HUES64 (cell line): ENCODE measurements at regions not wholly inside any gene's neighbourhood (a gene's known extent, or its start where the extent isn't known, plus 50 kb on each side); places are given as distances from the start of the nearest gene placed in this dataset.

ENCODE experiments used
- H3K27ac ChIP-seq: 2 replicates; pipeline ENCODE4 v1.7.0; 2013; ENCODE audit warnings: low read depth, low read length, inconsistent platforms
- H3K27me3 ChIP-seq: 2 replicates; pipeline ENCODE4 v1.6.1; 2013; ENCODE audit warnings: mild to moderate bottlenecking, low read length; ENCODE audit not compliant: insufficient read depth
- H3K36me3 ChIP-seq: 2 replicates; pipeline ENCODE4 v1.6.1; 2013; ENCODE audit warnings: mild to moderate bottlenecking, low read length; ENCODE audit not compliant: insufficient read depth
- H3K4me1 ChIP-seq: 2 replicates; pipeline ENCODE4 v1.6.1; 2013; ENCODE audit warnings: mild to moderate bottlenecking, low read length, moderate library complexity; ENCODE audit not compliant: insufficient read depth
- H3K4me3 ChIP-seq: 2 replicates; pipeline ENCODE4 v1.5.1; 2013; ENCODE audit warnings: mild to moderate bottlenecking, low read length, moderate library complexity
- H3K9ac ChIP-seq: 2 replicates; pipeline ENCODE4 v1.6.1; 2013; ENCODE audit warnings: mild to moderate bottlenecking, low read depth, low read length
- H3K9me3 ChIP-seq: 2 replicates; pipeline ENCODE4 v1.6.1; 2013; ENCODE audit warnings: low read depth, low read length; ENCODE audit not compliant: insufficient read depth
- WGBS: fragments of 150-250, 120-280 bp; methylation state at CpG from one replicate; pipeline ENCODE4 v1.1.7; 2013; ENCODE audit warnings: missing lambda C conversion rate; 5-methylcytosine and 5-hydroxymethylcytosine counted together

DNA sequence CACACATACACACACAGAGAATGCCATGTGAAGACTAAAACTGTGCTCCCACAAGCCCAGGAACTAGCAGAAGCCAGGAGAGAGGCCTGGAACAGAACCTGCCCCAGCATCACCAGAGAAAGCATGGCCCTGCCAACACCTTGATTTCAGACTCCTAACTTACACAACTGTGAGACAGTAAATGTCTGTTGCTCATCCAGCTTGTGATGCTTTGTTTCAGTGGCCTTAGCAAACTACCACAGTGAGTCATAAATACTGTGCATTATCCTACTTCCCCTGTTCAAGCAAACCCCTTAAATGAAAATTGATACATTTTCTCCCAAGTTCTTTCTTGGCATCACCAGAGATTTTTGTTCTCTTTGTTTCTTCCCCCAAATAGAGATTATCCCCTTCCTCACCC is 1539.4 kb upstream of the TENM4 start:
- H3K4me1 ChIP-seq, result peaks cover 14% of the 10 kb centered on the region

DNA sequence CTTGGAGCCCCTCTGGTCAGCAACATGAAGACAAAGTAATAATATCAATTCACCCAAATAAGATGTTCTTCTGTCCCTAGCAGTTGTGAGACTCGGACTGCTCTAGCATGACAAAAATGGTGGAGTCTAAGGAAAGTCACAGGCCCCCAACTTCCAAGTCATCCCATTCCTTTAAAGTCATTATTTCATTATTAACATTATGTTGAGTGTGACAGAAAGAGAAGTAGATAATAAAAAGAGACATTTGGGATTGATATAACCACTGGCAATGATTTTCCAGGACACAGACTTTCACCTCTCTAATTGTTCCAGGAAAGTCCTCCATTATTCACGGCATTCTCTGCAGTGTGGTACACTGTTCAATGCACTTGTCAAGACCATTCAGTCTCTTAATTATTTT is 1533.0 kb upstream of the TENM4 start:
- H3K9me3 ChIP-seq, result no peaks in the 10 kb centered on the region
- no peak overlapping the region for H3K9ac ChIP-seq
- H3K27ac ChIP-seq, result no peak overlapping the region
- peaks cover 4% of the 10 kb centered on the region; the same call in 1 of the 2 replicates for H3K4me1 ChIP-seq
- H3K27me3 ChIP-seq, result no peaks in the 10 kb centered on the region
- H3K36me3 ChIP-seq, result no peaks in the 10 kb centered on the region
- WGBS, result 90% methylated on average over 2 of the region's 2 CpGs
- no peak overlapping the region for H3K4me3 ChIP-seq

More for the DNA sequence above, 1539.4 kb upstream of the TENM4 start:
- H3K27me3 ChIP-seq, result no peaks in the 10 kb centered on the region
- no peak overlapping the region for H3K4me3 ChIP-seq
- no peaks in the 10 kb centered on the region for H3K36me3 ChIP-seq
- no peak overlapping the region for H3K9ac ChIP-seq
- H3K27ac ChIP-seq, result no peak overlapping the region
- H3K9me3 ChIP-seq, result no peaks in the 10 kb centered on the region

DNA sequence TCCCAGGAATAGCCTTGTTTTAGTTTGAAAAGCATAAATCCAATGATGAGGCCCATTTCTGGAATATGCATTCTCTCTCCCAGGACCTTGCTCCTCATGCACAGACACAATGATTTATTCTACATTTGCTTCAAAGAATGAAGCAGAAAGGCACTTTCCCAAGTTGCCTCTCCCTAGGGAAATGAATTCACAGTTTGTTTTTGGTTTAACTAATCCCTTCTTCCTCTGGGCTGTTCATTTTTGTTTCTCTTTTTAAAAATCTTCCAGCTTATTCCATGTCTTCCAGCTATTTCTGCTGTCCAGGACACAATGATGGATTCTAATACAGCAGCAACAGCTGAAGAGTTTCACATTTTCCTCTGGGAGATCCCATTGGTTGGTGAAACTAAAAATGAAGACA is 1529.2 kb upstream of the TENM4 start:
- no peak overlapping the region for H3K9ac ChIP-seq
- H3K4me1 ChIP-seq, result no peaks in the 10 kb centered on the region

DNA sequence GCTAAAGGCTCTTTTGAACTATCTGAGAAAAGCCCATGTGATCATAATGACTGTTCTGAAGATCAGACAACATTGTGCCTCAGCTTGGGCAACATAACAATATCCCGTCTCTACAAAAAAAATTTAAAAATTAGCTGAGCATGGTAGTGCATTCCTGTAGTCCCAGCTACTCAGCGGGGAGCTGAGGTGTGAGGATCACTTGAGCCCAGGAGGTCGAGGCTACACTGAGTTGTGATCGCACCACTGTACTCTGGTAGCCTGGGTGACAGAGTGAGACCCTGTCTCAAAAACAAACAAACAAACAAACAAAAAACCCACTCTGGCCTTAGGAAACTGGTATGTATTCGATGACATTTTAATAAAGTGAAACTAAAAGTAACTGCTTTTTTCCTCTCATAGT is 1526.8 kb upstream of the TENM4 start:
- H3K4me1 ChIP-seq, result no peaks in the 10 kb centered on the region
- H3K36me3 ChIP-seq, result no peaks in the 10 kb centered on the region
- no peak overlapping the region for H3K9ac ChIP-seq
- H3K9me3 ChIP-seq, result no peaks in the 10 kb centered on the region
- 94% methylated on average over 4 of the region's 5 CpGs for WGBS
- no peak overlapping the region for H3K4me3 ChIP-seq
- H3K27ac ChIP-seq, result no peak overlapping the region
- H3K27me3 ChIP-seq, result no peaks in the 10 kb centered on the region

More for the DNA sequence above, 1529.2 kb upstream of the TENM4 start:
- Histone ChIP-seq H3K27me3 (no peaks in the 10 kb centered on the region), H3K9me3 (no peaks in the 10 kb centered on the region), H3K36me3 (no peaks in the 10 kb centered on the region), H3K27ac (no peak overlapping the region), H3K4me3 (no peak overlapping the region)

DNA sequence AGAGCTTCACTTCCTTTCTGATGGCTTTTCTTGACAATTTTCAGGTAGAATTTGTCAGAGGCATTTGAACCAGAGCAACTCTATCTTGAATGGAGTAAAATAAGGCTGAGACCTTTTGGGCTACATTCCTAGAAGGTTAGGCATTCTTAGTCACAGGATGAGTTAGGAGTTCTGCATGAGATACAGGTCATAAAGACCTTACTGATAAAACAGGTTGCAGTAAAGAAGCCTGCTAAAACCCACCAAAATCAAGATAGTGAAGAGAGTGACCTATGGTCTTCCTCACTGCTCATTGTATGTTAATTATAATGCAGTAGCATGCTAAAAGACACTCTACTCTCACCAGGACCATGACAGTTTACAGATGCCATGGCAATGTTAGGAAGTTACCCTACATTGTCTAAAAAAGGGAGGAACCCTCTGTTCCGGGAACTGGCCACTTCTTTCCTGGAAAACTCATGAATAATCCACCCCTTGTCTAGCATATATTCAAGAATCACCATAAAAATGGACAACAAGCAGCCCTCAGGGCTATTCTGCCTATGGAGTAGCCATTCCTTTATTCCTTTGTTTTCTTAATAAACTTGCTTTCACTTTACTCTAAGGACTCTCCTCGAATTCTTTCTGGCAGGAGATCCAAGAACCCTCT is 1519.7 kb upstream of the TENM4 start:
- Histone ChIP-seq H3K9me3 (no peaks in the 10 kb centered on the region), H3K27me3 (no peaks in the 10 kb centered on the region), H3K9ac (no peak overlapping the region), H3K36me3 (no peaks in the 10 kb centered on the region), H3K4me1 (no peaks in the 10 kb centered on the region), H3K4me3 (no peak overlapping the region), H3K27ac (no peak overlapping the region)
- 84% methylated on average over 2 of the region's 2 CpGs for WGBS

DNA sequence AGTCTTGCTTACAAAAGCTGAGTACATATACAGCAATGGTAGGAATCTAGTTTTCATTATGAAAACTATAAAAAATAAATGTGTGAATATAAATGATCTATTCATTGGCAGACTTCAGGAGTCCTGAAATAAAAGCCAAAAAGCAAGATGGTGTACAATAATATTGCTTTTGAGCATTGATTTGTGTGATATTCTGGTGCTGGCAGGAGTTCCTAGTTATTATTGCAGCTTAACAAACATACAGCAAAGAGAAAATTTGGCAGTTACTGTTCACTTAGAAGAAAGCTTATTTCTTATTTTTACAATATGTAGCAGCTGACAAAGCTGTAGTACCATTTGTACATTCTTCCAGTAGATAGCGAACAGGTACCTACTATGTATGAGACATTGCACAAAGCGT is 1518.9 kb upstream of the TENM4 start:
- Histone ChIP-seq H3K4me1 (no peaks in the 10 kb centered on the region), H3K4me3 (no peak overlapping the region), H3K9me3 (no peaks in the 10 kb centered on the region), H3K27ac (no peak overlapping the region), H3K27me3 (no peaks in the 10 kb centered on the region), H3K36me3 (no peaks in the 10 kb centered on the region), H3K9ac (no peak overlapping the region)
- 97% methylated on average over 2 of the region's 2 CpGs for WGBS

DNA sequence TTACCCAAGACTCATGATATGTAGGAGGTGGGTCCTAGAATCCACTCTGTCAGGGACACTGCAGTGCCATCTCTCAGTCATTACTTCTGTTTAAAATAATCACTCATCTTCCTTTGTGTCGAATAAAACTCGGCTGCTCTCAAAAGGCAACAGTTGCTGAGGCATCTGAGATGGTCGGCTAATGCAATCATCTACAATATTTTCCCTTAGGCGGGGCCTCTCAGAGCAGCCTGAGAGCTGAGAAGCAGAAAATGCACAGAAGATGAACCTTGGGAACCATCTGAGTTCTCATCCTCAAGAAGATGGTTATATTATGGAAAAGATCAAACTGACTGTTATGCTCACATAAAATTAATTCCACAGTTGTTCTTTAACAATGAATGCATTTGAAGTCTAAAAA is 1518.2 kb upstream of the TENM4 start:
- H3K27me3 ChIP-seq, result no peaks in the 10 kb centered on the region
- H3K4me3 ChIP-seq, result no peak overlapping the region
- no peak overlapping the region for H3K27ac ChIP-seq
- 96% methylated on average over 4 of the region's 4 CpGs for WGBS
- H3K4me1 ChIP-seq, result no peaks in the 10 kb centered on the region
- H3K9me3 ChIP-seq, result no peaks in the 10 kb centered on the region
- no peak overlapping the region for H3K9ac ChIP-seq
- no peaks in the 10 kb centered on the region for H3K36me3 ChIP-seq

DNA sequence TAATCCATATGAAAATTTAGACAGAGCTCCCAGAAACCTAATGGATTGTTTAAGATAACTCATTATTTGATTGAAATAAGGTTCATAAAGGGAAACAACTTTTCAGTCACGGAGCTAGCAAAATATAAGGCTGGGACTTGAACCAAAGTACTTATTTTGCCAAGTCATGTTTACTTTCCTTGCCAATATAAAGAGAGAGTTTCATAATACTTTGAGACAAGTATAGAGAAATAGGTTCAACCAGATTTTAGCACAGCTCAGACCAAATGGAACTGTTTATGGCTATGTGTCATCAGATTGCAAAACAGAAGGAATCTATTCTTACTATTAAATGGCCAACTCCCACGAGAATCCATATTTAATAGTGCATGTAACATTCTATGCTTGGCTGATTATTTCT is 1517.5 kb upstream of the TENM4 start:
- H3K4me1 ChIP-seq, result no peaks in the 10 kb centered on the region
- no peak overlapping the region for H3K9ac ChIP-seq
- no peaks in the 10 kb centered on the region for H3K9me3 ChIP-seq
- WGBS, result 100% methylated on average over 1 of the region's 2 CpGs
- no peaks in the 10 kb centered on the region for H3K36me3 ChIP-seq
- no peak overlapping the region for H3K4me3 ChIP-seq
- no peak overlapping the region for H3K27ac ChIP-seq
- no peaks in the 10 kb centered on the region for H3K27me3 ChIP-seq

DNA sequence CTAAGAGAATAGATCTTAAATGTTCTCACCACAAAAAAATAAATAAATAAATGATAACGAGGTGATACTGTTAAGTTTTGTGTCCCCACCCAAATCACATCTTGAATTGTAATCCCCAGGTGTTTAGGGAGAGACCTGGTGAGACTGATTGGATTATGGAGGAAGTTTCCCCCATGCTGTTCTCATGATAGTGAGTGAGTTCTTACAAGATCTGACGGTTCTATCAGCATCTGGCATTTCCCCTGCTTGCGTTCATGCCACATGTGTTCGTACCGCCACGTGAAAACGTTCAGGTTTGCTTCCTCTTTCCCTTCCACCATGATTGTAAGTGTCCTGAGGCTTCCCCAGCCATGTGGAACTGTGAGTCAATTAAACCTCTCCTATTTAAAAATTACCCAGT is 1514.8 kb upstream of the TENM4 start:
- no peak overlapping the region for H3K9ac ChIP-seq
- no peak overlapping the region for H3K4me3 ChIP-seq

DNA sequence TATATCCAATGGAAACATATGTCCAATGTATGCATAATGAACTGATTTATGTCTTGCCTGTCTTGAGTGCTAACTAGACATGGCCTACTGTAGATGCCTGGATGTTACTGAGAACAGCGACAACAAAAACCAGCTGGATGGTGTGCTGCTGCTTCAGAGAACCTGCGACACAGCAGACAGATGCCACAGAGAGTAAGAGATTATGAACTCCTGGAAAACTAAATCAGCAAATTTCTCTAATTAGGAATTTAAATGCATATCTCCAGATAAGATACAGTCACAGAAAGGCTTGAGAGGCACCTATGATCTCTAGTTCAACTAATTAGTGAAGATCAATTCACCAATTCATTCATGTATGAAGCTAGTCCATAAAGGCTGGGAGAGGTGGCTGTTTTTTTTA is 1508.0 kb upstream of the TENM4 start:
- no peaks in the 10 kb centered on the region for H3K36me3 ChIP-seq
- H3K27ac ChIP-seq, result no peak overlapping the region
- H3K4me1 ChIP-seq, result no peaks in the 10 kb centered on the region
- H3K9ac ChIP-seq, result no peak overlapping the region
- 96% methylated on average over 2 of the region's 2 CpGs for WGBS
- no peak overlapping the region for H3K4me3 ChIP-seq
- H3K9me3 ChIP-seq, result peaks cover 5% of the 10 kb centered on the region; the same call in 1 of the 2 replicates
- no peaks in the 10 kb centered on the region for H3K27me3 ChIP-seq

More for the DNA sequence above, 1514.8 kb upstream of the TENM4 start:
- no peaks in the 10 kb centered on the region for H3K4me1 ChIP-seq
- H3K27me3 ChIP-seq, result no peaks in the 10 kb centered on the region
- no peak overlapping the region for H3K27ac ChIP-seq
- 93% methylated on average over 7 of the region's 7 CpGs for whole genome bisulfite sequencing
- H3K36me3 ChIP-seq, result no peaks in the 10 kb centered on the region
- H3K9me3 ChIP-seq, result no peaks in the 10 kb centered on the region

DNA sequence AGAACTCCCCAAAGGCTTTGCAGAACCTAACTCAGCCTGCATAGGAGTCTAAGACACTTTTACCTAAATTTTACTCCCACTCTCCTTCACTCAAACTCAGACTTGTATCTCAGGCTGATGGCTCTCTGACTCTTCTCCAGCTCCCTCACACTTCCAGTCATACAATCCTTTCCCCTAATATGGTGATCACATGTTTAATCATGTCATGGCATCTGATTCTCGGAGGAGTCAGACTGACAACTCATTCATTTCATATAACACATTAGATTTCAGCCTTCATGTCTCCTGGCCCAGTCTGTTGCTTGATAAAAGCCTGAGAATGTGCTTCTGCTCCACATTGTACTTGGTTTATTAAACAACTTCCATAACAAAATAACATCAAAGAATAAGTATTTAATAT is 1503.9 kb upstream of the TENM4 start:
- no peak overlapping the region for H3K4me3 ChIP-seq
- 96% methylated on average over 1 of the region's 1 CpG for WGBS
- H3K9me3 ChIP-seq, result peaks cover 4% of the 10 kb centered on the region; the same call in 1 of the 2 replicates

DNA sequence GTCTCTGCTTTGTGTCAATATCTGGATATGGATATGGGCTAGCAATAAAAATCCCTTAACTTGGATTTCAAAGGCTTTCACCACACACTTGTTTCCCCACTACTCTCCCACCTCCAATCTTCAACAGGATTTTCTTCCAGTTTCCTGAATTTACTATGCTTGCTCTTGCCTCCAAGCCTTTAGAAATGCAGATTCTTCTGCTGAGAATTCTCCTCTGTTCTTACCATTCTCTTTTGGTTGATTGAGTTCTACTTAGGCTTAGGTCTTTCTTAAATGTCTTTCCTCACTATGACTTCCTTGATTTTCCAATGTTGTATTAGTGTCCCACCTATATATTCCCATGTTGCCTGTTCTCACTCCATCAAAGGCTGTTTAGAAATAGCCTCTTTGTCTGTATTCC is 1502.4 kb upstream of the TENM4 start:
- no peaks in the 10 kb centered on the region for H3K36me3 ChIP-seq
- H3K27ac ChIP-seq, result no peak overlapping the region
- no peak overlapping the region for H3K4me3 ChIP-seq
- peaks cover 10% of the 10 kb centered on the region for H3K4me1 ChIP-seq
- H3K9me3 ChIP-seq, result no peaks in the 10 kb centered on the region
- no peaks in the 10 kb centered on the region for H3K27me3 ChIP-seq
- H3K9ac ChIP-seq, result no peak overlapping the region

More for the DNA sequence above, 1503.9 kb upstream of the TENM4 start:
- H3K4me1 ChIP-seq, result peaks cover 10% of the 10 kb centered on the region
- no peak overlapping the region for H3K9ac ChIP-seq
- no peak overlapping the region for H3K27ac ChIP-seq
- H3K27me3 ChIP-seq, result no peaks in the 10 kb centered on the region
- H3K36me3 ChIP-seq, result no peaks in the 10 kb centered on the region
